ENCODE measurements at regions not wholly inside any gene's neighbourhood (a gene's known extent, or its start where the extent isn't known, plus 50 kb on each side); places are given as distances from the start of the nearest gene placed in this dataset.
A peak's percentile ranks its signal among the peaks of the same experiment; 100 is the strongest.

DNA sequence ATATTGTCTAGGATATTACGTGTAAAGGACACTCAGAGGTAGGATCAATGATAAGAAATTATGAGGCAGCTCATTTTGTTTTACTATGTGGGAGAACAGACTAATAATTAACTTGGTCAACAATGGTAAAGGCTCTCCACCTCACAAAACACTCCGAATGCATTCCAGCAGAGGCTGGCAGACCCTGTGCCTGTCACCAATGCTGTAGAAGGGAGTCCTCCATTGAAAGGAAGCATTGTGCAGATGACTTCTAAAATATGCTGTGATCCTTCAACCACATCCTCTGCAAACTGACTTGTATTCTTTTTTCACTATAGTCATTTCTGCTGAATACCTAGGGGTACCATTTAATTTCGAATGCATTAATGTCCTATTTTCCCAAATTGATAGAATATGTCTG is 119.6 kb upstream of the EEA1 start:
- no peak for TF ChIP-seq CTCF (IDR thresholded peaks at IDR 0.05; ENCODE audit: insufficient read depth, low read length, severe bottlenecking)
- H3K36me3 ChIP-seq (ENCODE audit: control insufficient read depth, insufficient read depth, low read length): no peaks in the 10 kb centered on the region
- no peak for FAIRE-seq
- no peak overlapping the region for H3K4me3 ChIP-seq (ENCODE audit: low read depth, low read length)
- H3K27me3 ChIP-seq (ENCODE audit: control insufficient read depth, insufficient read depth, low read length): no peaks in the 10 kb centered on the region
- DNase-seq (ENCODE audit: low read depth): no peak

DNA sequence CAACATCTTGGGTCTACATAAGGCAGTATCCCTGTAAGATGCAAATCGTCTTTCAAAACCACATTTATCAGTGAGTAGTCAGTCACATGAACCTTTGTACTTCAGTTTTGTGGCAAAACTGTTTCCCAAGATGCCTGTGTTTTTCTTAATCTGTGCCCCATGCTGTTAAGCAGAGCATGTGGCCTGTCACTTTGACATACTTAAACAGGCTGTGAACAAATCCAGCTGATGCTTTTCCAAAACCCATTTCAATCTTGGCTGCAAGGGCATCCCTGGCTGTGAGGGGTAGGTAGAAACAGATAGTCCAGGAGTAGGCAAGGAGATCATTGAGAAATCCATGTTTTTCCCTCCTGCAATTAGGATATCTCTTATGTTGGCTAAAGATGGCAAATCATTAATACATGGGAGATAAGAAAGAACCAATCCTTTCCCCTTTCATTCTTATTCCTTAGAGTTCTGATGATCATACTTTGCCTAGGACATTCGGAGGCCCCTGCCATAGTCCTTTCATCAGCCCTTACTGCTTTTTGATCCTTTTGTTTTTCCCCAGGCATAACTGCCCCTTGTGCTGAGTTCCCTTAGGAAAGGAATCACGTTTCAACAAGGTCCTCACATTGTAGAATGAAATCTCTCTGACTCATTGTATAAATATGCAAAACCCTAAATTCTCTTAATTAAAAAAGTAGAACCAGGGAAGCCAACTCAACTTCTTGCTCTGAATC is 121.1 kb upstream of the EEA1 start:
- no peak for TF ChIP-seq CTCF (IDR thresholded peaks at IDR 0.05; ENCODE audit: insufficient read depth, low read length, severe bottlenecking)
- Histone ChIP-seq H3K27me3 (ENCODE audit: control insufficient read depth, insufficient read depth, low read length) (no peaks in the 10 kb centered on the region), H3K4me3 (ENCODE audit: low read depth, low read length) (no peak overlapping the region), H3K36me3 (ENCODE audit: control insufficient read depth, insufficient read depth, low read length) (no peaks in the 10 kb centered on the region)
- FAIRE-seq (peak; percentile 28), DNase-seq (ENCODE audit: low read depth) (peak; percentile 51)

DNA sequence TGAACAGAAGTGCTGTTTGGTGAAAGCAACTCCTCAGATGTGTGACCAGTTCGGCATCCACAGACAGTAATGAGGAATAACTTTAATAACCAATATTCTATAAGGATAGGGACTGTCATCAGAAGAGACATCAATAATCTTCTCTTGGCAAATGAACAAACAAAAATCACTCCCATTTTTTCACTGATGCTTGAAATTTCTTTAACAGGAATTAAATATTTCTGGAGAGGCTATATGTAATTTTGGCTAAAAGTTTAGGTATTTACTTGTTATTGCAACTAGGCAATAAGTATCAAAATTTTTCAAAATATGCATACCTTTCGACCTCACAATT is 121.6 kb upstream of the EEA1 start:
- no peak for FAIRE-seq
- H3K4me3 ChIP-seq (ENCODE audit: low read depth, low read length): no peak overlapping the region
- no peaks in the 10 kb centered on the region for H3K27me3 ChIP-seq (ENCODE audit: control insufficient read depth, insufficient read depth, low read length)
- DNase-seq (ENCODE audit: low read depth): no peak
- TF ChIP-seq CTCF (IDR thresholded peaks at IDR 0.05; ENCODE audit: insufficient read depth, low read length, severe bottlenecking): no peak
- H3K36me3 ChIP-seq (ENCODE audit: control insufficient read depth, insufficient read depth, low read length): no peaks in the 10 kb centered on the region

DNA sequence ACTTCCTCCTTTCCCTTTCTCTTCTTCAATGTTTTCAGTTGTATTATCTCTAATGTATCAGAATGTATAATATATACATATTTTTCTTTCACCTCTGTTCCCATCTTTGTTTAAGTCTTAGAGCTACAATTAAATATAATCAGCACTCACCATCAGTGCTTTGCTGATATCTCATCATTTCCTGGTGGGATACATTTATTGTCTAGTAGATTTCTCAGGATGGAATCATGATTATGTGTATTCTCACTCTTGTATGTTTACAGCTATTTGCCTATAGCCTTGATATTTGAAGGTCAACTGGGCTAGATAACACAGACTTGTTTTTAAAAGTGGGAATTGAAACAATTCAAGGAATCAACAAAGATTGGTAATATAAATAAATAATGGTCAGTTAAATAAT is 124.9 kb upstream of the EEA1 start:
- Histone ChIP-seq H3K4me3 (ENCODE audit: low read depth, low read length) (no peak overlapping the region), H3K27me3 (ENCODE audit: control insufficient read depth, insufficient read depth, low read length) (peaks cover 2% of the 10 kb centered on the region), H3K36me3 (ENCODE audit: control insufficient read depth, insufficient read depth, low read length) (no peaks in the 10 kb centered on the region)
- no peak for FAIRE-seq
- no peak for DNase-seq (ENCODE audit: low read depth)
- TF ChIP-seq CTCF (IDR thresholded peaks at IDR 0.05; ENCODE audit: insufficient read depth, low read length, severe bottlenecking): no peak

- H3K27me3 ChIP-seq (ENCODE audit: control insufficient read depth, insufficient read depth, low read length): peaks cover 2% of the 10 kb centered on the region
- H3K36me3 ChIP-seq (ENCODE audit: control insufficient read depth, insufficient read depth, low read length): no peaks in the 10 kb centered on the region
- DNase-seq (ENCODE audit: low read depth) (no peak), FAIRE-seq (no peak)
- no peak overlapping the region for H3K4me3 ChIP-seq (ENCODE audit: low read depth, low read length)
- TF ChIP-seq CTCF (IDR thresholded peaks at IDR 0.05; ENCODE audit: insufficient read depth, low read length, severe bottlenecking): no peak
These were observed 126.1 kb upstream of the EEA1 start for GRCh38 chr12:93055221-93055620.

DNA sequence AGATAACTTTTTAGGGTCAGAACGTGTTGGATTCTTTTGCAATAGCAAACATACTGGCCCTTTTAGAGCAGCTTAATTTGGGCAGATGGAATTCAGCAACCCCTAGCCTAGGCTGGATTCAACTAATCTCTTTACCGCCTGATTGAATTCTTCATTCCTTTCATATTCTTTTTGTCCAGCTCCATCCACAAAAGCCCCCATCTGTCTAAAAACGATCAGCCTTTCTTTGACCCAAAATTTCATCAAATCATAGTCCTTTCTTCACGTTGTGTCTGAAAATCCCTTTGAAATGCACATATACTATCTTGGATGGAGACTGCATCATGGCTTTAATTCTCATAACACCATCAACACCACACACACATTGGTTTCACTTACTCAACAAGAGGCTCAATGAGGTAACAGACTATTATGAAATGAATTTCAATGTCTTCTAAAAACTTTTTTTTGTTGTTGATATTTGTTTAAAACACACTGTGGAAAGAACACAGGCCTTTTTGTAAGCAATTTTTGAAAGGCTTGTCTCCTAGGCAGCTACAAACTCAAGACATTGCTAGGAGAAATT is 128.0 kb upstream of the EEA1 start:
- no peak for TF ChIP-seq CTCF (IDR thresholded peaks at IDR 0.05; ENCODE audit: insufficient read depth, low read length, severe bottlenecking)
- Histone ChIP-seq H3K27me3 (ENCODE audit: control insufficient read depth, insufficient read depth, low read length) (peaks cover 2% of the 10 kb centered on the region), H3K4me3 (ENCODE audit: low read depth, low read length) (no peak overlapping the region), H3K36me3 (ENCODE audit: control insufficient read depth, insufficient read depth, low read length) (no peaks in the 10 kb centered on the region)
- FAIRE-seq: no peak
- DNase-seq (ENCODE audit: low read depth): no peak
